GM10266 (cell line): ENCODE measurements at regions not wholly inside any gene's neighbourhood (a gene's known extent, or its start where the extent isn't known, plus 50 kb on each side); places are given as distances from the start of the nearest gene placed in this dataset.

Experiments used
- DNase-seq: peaks from one replicate; pipeline ENCODE4 v3.0.0; 2012; ENCODE audit errors: extremely low spot score
- CTCF ChIP-seq: IDR thresholded peaks from 2 replicates; pipeline ENCODE4 v1.5.1; 2012; ENCODE audit warnings: mild to moderate bottlenecking, low read depth; ENCODE audit not compliant: control insufficient read depth, insufficient read depth; ENCODE audit errors: missing control alignments

- TF ChIP-seq CTCF: no peak
- DNase-seq: no peak
Observed at GRCh38 chr6:14974792-14975470, 270.9 kb upstream of the JARID2 start.

GRCh38 chr6:14975471-14975817 is 270.4 kb upstream of the JARID2 start:
- no peak for DNase-seq
- no peak for TF ChIP-seq CTCF

GRCh38 chr6:14977747-14978382 is 268.0 kb upstream of the JARID2 start:
- DNase-seq: no peak
- TF ChIP-seq CTCF: no peak

GRCh38 chr6:14981960-14982359 is 263.9 kb upstream of the JARID2 start:
- TF ChIP-seq CTCF: no peak
- DNase-seq: no peak

GRCh38 chr6:14983599-14984518 is 262.0 kb upstream of the JARID2 start:
- TF ChIP-seq CTCF: no peak
- DNase-seq: no peak

GRCh38 chr6:14984519-14984853 is 261.4 kb upstream of the JARID2 start:
- no peak for TF ChIP-seq CTCF
- DNase-seq: no peak
